GM18861 (cell line): ENCODE measurements at regions not wholly inside any gene's neighbourhood (a gene's known extent, or its start where the extent isn't known, plus 50 kb on each side); places are given as distances from the start of the nearest gene placed in this dataset.
"Not testable (repeated sequence)": the region's sequence is repeated elsewhere in the genome, so short reads cannot be mapped to it uniquely, and the experiment has no call there.

Source experiments
- ATAC-seq: cut with Tn5 transposase; IDR thresholded peaks from one replicate; pipeline ENCODE4 v1.9.1; 2021; ENCODE audit not compliant: unreplicated experiment

DNA sequence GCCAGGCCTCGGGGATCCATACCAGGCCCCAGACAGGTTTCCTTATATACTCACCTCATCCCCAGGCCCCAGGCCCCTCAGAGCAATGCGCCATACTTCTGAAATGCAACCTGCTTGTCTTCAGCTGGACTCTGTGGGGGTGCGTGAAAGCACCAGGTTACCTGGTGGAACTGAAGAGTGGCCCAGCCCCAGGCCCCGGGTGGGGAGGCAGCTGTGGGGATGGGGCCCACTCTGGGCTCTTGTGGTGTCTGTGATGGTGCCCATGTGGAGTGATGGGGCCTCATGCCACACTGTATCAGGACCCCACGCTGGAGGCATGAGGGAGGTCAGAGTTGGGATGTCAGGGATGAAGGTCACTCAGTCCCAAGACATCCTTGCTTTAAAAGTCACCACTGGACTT, 999.0 kb downstream of the BRD1 start:
- ATAC-seq: no peak

DNA sequence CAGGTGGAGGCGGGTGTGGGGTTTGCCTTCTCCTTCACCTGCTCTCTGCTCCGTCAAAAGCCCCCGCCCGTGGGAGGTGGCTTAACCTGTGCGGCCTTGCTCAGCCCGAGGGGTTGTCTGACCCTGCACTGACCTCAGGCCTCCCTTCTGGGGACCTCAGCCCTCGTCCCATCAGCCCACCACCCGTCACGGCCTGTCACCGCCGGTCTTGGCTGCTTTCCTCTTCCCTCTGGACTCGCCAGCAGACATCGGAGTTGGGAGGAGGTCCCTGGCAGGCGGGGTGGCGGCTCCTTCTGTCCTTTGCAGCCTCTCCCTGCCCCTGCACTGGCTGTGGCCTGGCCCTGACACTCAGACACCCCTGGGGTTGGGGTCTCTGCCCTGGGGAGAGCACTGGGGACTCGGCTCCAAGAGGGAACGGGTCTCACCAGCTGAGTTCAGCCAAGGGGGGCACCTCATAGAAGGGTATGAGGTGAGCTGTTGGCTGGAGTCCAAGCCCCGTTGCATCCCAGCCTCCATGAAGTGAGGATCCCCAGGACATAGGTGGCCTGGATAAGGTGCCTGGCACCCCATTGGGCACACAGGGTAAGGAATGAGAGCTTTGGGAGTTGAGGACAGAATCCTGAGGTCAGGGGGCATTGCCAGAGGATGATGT, 999.6 kb downstream of the BRD1 start:
- ATAC-seq: no peak

DNA sequence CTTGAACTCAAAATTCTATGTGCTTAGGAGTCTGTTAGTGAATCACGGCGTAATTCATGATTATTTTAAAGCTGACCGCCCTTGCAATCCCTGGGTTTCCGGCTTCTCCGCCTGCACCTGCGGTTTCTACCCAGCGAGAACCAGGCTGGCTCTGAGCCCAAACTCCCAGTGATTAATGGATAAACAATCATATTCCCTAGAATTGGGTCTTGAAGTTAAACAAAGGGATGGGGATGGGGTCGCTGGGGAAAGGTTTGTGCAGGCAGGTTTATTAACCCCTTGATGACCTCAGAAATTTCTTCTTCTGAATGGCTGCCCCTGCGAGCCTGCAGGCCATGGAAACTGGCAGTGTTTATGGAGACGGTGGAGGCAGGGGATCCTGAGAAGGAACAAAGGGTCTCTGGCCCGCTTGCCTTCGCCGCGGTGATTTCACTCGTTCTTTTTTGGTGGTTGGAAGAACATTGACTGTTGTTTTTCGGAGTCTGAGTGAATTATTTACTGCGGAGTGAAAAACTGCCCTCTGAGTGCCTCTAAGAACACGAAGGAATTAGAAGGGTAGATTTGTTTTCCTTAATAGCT, 1000.3 kb downstream of the BRD1 start:
- no peak for ATAC-seq

DNA sequence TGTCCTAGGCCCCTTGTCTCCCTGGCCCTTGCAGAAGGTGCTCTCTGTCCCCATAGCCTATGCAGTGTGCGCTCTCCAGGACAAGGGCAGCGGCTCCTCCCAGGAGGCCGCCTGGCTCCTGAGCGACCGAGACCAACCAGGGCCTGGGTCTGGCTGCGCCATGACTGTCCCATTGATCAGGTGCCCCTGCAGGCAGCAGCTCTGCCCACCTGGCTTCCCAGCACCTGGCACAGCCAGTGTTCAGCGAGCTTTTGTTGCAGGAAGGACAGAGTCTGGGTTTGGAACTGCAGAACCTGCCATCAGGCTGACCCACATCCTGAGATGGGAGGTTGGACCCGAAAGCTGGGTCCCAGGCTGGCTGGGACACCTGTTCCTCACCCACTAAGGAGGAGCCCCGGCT, 1001.1 kb downstream of the BRD1 start:
- no peak for ATAC-seq

DNA sequence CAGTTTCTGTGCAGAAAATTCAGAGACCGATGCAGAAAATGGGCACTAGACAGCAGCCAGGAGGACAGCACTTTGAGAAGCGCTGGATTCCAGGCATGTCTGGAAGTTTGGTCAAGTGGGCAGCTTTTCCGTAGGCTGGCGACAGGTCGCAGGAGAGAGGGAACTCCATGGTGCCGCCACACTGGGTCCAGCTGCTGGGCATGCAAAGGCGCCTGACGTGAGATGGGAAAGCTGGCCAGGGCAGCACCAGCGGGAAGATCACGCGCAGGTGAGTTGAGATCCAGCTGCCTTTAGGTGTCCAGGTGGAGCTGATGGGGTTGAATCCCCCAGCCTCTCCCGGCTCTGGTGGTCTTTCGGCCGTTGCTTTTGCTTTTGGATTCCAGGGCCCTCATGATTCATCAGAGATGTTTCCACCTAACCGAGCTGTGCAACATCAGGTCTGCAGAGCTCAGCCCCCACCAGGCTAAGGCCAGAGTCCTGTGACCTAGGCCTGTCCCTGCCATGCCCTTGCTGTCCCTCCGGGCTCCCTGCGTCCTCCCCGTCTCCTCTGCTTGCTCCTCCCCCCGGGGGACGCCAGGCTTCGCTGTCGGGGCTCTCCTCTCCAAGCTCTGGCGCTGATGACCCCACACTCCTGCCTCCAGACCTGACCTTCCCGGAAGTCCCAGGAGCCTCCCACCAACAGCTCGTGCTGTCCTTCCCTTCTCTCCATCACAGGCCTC, 1001.7 kb downstream of the BRD1 start:
- no peak for ATAC-seq

DNA sequence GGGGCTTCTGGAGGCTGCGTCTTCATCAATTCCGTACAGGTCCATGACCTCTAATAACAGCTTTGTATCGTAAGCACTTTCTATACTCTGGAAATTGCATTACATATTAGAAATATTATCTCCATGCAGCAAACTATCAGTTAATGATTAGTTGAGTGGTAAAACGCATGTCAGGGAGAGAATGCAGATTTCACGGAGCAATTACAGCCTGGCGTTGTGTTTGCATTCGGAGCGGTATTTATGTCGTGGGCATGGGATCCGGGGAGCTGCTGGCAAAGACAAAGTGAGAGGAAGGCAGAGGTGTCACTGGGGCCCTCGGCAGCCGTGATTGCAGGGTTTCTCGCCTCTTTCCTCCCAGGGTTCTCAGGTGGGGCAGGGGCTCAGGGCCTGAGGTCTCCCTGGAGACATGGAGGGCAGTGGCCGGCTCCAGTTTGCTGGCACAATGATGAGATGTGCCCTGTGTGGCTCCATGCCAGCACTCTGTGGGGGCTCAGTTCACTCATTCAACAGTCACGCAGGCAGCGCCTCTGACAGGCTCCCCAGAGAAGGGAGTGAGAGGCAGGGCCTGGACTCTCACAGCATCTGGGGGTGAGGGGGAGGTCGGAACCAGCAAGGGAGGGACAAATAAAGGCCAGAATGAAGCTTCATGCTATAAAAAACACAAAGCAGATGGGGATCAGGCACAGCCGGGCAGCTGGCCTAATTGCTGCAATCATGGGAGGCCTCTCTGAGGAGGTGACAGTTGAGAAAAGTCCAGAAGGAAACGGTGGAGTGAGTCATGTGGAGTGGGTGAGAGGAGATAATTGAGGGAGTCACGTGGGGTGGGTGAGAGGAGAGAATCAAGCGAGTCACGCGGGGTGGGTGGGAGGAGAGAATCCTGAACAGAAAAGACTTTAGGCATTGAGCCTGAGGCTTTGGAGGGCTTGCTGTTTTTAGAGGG, 1002.7 kb downstream of the BRD1 start:
- ATAC-seq: no peak

DNA sequence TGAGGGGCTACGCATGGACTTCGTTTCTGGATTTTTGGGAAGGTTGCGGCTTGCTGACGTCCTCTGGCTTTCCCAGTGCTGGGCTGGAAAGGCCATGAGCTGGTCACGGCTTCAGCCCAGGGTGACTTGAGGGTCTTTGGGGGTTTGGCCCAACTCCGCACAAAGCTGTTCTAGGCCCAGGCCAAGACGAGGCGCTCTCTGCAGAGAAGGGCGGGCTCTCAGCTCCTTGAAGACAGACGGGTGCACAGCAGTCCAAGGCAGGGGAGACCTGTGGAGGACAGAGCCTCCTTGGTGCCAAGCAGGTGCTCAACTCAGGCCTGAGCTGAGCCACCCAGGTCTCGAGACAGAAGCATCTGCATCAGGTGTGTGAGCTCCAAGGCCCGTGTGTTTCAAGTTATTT, 1003.7 kb downstream of the BRD1 start:
- ATAC-seq: no peak

DNA sequence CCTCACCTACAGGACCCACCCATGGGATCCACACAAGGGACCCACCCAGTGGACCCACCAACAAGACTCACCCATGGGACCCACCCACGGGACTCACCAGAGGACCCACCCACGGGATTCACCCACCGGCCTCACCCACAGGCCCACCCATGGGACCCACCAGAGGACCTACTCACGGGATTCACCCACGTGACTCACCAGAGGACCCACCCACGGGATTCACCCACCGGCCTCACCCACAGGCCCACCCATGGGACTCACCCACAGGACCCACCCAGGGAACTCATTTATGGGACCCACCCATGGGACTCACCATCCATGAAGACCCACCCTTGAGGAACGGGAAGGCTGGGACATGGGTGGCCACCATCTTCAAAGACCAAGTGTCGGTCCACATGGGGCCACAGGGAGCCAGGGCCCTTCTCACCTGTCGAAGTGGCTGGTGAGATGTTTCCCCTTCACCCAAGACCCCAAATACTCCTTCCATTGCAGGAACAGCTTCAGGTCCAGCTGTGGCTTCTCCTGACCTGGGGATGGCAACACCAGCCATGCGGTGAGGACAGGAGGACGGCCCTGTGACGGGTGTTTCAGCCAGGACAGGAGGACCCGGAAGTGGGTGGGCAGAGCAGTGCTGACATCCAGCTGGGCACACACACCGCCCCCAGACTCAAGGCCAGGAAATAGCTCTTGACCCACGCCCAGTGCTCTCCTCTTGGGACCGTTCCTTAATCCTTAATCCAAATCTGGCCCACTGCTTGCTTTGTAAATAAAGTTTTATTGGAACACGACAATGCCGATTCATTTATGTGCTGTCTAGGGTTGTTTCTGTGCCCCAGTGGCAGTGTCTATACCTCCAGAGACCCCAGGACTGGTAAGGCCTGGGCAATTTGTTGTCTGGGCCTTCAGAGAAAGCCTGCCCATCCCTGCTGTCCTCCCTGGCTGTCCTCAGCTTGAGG, 1005.1 kb downstream of the BRD1 start:
- no peak for ATAC-seq

DNA sequence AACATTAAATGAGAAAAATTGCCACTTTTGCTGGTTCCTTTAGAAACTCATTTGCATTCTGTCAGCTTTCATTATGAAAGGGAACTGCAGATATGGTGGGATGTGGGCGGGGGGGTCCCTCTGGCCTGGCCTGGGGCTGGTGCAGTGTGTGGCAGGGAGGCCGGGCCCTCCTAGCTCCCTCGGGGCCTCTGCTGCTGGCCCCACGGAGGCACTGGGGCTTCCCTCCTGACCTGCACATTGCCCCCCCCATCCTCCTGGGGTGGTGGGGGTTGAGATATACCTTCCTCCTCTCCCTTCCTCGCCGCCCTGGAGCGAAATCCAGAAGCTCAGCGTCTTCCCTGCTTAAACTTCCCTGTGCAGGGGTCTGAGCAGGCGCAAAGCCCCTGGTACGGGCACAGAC, 1005.9 kb downstream of the BRD1 start:
- ATAC-seq: no peak

DNA sequence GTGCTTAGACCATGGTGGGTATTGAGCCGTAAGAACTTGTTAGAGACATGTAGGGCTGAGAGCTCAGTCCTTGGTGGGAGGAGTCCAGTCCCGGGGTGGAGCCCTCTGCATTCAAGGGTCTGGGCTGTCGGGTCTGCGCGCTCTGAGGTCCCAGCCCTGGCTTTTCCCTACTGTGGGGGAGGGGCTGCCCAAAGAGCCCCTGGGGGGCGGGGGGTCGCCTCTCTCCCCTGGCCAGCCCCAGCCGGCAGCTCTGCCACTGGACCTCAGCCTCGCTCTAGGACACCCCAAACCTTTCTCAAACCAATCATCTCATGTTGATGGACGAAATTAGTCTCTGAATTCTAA, 1006.4 kb downstream of the BRD1 start:
- no peak for ATAC-seq

DNA sequence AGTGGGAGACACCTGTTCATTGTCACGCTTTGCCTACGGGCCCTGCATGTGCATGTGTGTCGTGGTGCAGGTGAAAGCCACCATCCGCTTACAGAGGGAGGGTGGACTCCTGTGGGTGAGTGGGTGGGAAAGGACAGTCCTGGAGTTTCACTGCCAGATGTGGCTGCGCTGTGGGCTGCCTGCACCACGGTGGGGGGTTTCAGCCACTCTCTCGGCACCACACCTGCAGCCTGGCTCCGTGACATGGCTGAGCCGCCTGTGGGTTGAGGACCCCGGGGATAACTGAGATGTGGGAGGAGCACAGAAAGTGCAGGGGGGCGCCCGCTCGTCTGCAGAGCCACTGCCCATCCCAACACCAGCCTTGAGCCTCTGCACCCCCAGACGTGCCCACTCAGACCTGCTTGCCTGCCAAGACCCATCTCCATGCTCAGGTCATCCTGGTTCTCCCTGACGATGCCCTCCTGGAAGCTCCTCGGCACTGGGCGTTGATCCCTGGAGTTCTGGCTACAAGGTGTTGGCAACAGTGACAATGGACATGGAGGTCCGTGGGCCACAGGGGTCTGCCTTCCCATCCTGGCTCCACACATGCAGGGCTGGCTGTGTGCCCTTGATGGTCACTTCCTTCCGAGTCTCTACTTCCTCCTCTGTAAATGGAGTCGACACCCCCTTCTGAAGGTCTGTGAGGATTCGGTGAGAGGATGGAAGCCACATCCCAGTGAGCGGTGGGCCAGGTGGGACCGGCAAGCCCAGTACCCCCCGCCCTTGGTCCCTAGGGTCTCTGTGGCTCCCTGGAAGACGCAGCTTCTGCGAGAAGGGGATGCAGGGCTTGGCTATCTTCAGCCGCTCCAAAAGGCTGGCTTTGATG, 1007.0 kb downstream of the BRD1 start:
- no peak for ATAC-seq

DNA sequence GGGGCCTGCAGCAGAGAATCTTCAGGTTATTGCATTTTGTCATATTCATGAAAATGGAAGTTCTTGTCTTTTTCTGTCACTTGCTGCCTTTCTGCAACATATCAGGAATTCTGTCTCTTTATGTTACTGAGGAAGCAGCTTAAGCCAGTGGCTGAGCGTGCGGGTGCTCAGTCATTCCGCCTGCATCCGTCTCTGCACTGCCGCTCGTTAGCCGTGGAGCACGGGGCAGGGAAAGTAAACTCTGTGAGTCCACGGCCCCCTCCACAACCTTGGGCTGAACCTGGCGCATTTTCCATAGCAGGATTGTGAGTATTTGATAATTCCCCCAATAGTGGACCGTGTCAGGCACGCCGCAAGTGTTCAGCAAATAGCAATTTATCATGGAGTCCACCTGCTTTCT, 1007.7 kb downstream of the BRD1 start:
- no peak for ATAC-seq

DNA sequence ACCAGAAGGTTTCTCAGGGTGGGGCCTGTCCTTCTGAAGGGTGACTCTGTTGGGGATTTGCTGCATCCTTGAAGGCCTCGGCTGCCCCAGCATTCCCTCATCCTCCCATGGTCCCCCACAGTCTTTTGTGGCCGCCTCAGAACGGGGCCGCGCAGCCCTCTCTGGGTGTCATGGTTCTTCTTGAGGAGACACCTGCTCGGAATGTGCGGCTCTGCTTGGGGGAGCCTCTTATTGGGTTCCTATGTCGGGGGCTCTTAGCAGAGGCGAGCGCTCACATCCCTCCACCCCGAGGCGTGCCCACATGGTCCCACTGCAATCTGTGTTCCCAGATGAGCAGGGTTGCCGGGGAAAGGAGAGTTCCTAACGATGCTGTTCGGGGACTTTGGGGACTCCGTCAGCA, 1008.4 kb downstream of the BRD1 start:
- no peak for ATAC-seq

DNA sequence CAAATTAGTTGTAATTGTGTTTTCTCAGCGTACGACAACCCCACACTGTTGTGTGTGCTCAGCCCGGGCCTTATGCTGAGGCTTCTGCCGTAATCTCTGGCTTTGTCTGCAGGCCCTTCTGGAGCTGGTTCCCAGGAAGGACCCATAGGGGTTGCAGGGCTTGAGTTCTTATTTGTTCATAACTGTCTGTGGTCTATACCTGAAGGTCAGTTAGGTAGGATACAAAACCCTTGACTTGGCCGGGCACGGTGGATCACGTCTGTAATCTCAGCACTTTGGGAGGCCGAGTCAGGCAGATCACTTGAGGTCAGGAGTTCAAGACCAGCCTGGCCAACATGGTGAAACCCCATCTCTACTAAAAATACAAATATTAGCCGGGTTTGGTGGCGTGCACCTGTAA, 1010.2 kb downstream of the BRD1 start:
- ATAC-seq: not testable (repeated sequence)

DNA sequence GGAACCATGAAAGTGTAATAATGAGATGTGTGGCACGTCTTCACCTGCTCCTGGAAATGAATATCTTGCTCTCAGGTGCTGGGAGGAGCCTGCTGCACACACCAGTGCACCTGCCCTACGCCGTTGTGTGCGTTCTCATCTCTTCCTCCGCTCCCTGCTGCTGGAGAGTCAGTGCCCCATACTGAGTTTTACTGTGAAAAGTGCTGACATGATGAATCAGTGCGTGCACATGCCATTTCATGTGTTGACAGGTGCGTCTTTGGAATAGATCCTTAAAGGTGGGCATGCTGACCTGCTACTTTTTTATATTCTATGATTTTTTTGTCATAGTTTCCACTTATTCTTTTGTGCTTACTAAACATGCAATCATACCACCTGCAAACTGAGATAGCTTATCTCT, 1015.8 kb downstream of the BRD1 start:
- no peak for ATAC-seq

DNA sequence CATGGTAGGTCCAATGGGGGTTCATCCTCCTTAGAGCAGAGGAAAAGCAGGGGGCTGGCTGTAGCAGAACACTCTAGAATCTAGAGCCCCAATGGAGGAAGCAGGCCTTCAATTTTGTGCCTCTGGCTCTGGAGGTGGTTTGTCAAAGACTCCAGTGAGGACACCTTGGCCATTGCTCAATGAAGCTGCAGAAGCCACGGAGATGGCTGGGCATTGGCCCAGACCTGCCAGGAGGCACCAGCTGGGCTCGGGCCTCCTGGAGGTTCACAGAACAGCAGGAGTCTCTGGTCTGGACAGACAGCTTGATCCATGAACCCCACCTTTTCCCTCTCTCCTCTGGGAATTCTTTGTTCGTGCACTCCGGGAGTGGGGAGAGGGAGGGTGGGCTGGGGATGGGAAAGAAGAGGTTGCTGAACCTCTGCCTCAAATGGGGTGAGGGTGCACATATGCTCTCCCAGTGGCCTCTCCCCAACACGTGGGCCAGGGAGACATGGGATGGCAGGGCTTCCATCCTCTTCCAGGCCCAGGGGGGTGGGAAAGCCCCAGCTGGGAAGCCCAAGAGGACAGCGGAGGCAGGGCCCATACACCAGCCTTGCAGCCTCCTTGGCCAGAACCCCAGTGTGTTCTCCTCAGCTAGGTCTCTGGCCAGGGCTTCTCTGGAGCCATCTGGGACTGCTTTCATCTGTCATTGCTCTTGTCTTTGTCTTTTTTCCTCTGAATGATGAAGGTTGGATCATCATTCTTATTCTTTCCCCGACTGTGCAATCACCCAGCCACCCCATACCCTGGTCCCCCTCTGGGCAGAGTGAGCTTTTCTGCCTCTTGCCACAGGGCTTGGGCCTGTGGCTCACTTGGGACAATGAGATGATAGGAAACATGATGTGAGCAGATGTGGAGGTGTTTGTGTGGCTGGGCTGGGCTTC, 1019.4 kb downstream of the BRD1 start:
- ATAC-seq: no peak

DNA sequence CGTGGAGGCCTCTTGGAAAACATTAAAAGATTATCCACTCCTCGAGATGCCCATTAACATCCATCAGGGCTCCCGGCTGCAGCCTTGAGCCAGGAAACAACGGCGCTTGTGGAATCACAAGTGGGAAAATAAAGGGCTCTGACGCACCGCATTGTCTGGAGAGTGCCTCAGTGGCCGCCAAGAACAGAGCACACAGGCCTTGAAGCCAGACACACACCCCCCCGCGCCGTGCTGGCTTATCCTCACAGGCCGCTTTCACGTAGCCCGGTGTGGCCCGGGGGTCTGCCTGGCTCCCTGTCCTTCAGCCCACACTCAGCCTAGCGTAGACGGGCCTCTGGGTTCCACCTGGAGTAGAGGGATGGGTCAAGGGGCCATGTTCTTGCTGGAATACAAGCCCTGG, 1020.5 kb downstream of the BRD1 start:
- ATAC-seq: no peak

DNA sequence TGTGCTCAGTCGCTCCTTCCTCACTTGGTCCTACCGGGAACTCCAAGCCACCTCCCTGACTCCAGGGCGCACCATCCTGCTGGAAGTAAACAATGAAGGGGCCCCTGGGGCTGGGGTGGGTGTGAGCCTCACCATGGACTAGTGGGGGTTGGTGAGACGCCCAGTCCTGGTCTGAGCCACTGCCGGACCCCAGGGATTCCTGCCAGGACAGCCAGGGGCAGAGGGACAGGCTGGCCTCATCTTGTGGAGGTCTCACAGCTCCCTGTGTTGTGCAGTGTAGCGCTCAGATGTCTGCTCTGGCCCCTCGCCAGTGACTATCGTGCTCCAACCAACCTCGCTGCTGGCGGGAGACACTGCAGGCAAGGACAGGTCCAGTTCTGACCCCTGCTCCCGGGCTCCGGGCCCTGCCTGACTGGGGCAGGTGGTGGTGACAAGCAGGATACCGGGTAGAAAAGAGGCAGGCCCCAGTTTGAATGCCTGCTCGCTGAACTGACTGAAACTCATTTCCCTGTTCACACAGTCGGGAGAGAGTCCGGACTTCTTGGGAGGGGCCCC, 1021.4 kb downstream of the BRD1 start:
- no peak for ATAC-seq
